Stimulated activated CD4-positive, alpha-beta T cell treated with anti-CD3 and anti-CD28 coated beads, Interleukin-12 subunit alpha, Interleukin-12 subunit beta, amount 100 ng/mL, for 48 hours (primary cell): ENCODE measurements at regions not wholly inside any gene's neighbourhood (a gene's known extent, or its start where the extent isn't known, plus 50 kb on each side); places are given as distances from the start of the nearest gene placed in this dataset.

Experiments
- DNase-seq, 3 donors: peaks; one replicate each; pipeline ENCODE4 v3.0.0-alpha.2; 2020; ENCODE audit warnings: low read depth in 2 of 3, low spot score in 1 of 3

GRCh38 chr2:117512307-117512706 lies 302.2 kb upstream of the DDX18 start:
- no peak for DNase-seq

DNA sequence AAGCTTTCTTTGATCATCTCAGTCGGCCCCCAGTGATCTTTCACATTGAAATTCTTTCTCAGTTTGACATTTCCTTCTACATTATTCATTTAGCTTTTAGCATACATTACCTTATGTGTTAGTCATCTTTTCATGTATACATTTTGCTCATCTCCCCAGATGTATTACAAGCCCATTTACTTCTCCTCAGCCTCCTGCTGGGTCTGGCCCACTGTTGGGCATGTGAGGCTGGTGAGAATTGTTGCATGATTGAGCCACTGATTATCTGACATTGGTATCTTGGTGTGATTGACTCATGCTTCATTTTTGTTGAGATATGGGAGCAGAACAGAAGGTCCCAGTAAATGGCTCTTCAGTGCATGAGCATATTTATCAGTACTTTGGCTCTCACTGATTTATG lies 300.1 kb upstream of the DDX18 start:
- no peak for DNase-seq

DNA sequence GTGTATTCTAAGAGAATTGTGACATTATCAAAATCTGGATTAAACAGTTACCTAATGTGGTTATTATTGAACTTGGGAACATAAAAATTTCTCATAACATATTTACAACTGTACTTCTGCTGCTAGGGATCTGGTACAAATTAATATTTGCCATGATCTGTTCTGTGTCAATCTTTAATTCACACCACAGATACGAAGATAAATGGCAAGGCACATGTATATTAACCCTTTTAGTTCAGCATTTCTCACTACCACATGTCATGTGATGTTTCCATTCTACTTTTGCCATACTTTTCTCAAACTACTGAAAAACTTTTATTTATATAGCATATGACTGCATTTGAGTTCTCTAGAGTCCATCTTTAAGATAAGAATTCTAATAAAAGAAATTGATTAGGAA lies 295.3 kb upstream of the DDX18 start:
- DNase-seq, result no peak

DNA sequence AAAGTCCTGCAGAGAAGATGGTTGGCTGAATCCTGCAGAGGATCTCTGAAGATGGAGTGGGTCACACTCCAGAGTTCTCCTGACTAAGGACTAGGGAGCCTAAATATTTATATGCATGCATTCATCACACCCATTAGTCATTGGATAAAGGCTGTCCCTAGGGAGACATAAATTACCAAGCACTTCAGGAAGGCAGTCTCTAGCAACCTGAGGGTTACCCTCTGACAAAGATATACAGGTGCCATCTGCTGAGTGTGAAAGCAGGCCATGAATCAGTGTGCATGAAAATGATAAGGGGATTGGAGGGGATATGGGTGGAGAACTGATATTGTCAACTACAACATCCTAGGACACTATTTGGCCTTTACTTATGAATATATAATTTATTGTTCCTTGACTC lies 294.8 kb upstream of the DDX18 start:
- no peak for DNase-seq

- no peak for DNase-seq
These were observed 291.2 kb upstream of the DDX18 start for GRCh38 chr2:117523267-117523666.

GRCh38 chr2:117523711-117524238 lies 290.7 kb upstream of the DDX18 start:
- DNase-seq, result no peak

- no peak for DNase-seq
These were observed 278.4 kb upstream of the DDX18 start for GRCh38 chr2:117536139-117536538.

DNA sequence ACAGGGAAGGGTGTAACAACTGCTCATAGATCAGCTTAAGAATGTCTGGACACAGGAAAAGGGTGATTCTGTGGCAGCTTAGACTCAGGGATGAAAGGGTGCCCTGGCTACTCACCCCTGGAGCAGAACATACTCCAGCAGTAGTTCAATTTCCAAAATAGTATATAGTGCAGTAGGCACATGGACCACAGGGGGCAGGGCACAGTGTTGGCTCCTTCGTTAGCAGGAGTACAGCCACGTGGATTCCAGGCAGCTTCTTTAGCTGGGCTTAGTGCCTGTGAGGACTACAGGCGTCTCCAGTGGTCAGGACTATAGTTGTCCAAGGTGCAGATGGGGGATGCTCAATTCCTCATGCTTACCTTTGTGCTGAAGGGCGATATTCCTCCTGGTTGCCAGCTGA lies 277.5 kb upstream of the DDX18 start:
- DNase-seq, result no peak

GRCh38 chr2:117551858-117552257 lies 262.6 kb upstream of the DDX18 start:
- no peak for DNase-seq

GRCh38 chr2:117553448-117553847 lies 261.0 kb upstream of the DDX18 start:
- DNase-seq, result no peak

GRCh38 chr2:117555965-117556364 lies 258.5 kb upstream of the DDX18 start:
- no peak for DNase-seq

DNA sequence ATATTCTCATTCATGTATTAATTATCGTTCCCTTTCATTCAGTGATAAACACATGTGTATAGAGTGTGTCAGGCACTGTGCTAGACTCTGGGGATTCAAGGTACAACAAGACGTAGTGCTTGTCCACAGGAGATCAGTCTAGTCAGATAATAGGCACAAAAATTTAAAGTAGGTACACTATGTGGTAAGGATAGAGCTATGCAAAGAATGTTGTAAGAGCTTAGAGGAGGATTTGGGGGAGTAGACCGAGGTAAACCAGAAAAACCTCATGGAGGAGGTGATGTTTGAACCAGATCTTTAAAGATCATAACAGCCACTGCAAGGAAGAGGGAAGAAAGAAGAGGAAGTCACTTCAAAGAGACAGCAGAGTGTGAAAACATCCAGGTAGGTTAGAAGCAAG lies 256.9 kb upstream of the DDX18 start:
- no peak for DNase-seq

- DNase-seq, result no peak
These were observed 251.8 kb upstream of the DDX18 start for GRCh38 chr2:117562654-117563053.

DNA sequence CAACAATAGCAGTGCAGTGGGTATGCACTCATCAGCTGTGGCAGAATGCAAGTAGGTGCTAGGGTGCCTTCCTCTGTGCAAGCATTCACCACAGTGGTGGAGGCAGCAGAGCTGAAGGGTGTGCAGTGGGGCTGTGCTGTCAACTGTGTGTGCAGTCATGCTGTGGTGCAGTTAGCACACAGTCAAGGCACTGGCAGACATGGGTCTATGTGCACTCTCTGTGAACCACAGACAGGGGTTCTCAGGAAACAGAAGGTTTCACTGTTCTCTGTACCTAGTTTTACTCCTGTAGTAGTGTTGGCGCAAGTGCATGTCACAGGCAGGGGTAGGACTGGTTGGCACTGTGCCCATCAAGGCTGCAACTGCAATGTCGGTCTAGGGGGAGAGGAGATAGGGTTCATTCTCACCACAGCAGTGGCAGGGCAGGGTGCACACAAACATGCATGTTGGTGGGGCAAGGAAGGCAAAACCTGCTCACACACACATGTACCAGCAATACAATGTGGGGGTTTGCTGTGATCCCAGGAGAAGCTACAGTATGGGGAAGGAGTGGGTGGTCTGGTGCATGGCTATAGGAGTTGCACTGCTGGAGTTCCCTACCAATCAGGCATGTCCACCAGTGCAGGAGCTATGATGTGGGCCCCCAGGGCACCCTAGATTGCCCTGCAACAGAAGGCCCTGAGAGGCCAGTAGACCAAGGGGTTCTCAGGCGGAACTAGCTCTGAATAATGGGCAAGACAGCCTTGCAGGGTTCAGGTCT lies 242.7 kb upstream of the DDX18 start:
- DNase-seq, result no peak

GRCh38 chr2:117587310-117587709 lies 227.2 kb upstream of the DDX18 start:
- DNase-seq, result no peak

DNA sequence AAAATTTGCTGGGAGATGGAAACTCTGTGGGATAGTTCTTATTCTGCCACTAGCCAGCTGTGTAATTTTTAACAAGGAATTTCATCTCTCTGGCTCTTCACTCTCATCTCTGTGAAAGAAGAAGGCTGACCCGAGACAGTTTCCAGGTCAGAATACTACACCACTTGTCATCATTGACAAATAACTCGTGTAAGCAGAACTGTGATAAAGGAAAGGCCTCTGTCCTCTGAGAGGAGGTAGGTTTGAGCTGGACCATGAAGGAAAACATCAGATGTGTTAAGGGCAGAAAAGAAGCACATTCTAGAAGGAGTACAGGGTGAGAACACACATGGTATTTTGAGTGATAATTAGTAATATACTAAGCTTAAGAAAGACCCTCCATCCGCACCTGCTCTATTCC lies 211.4 kb upstream of the DDX18 start:
- no peak for DNase-seq

GRCh38 chr2:117603567-117603966 lies 210.9 kb upstream of the DDX18 start:
- DNase-seq, result no peak

- no peak for DNase-seq
These were observed 207.3 kb upstream of the DDX18 start for GRCh38 chr2:117607202-117607601.

- no peak for DNase-seq
These were observed 201.4 kb upstream of the DDX18 start for GRCh38 chr2:117613101-117613500.

DNA sequence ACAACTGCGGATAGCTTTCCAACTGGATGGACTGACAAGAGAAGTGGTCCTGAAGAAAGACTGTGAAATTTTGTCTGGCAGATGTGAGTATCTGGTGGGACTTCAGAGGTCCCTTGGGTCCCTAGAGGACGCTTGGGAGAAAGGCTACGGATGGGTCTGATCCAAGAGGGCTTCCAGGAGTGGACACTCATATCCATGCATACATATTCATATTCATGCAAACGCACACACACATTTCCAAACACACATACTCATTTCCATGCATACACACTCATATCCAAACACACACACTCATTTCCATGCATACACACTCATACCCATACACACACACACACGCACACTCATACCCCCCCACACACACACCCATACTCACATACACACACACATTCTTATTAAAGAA lies 200.2 kb upstream of the DDX18 start:
- DNase-seq, result no peak

GRCh38 chr2:117614823-117615534 lies 199.5 kb upstream of the DDX18 start:
- DNase-seq, result no peak

DNA sequence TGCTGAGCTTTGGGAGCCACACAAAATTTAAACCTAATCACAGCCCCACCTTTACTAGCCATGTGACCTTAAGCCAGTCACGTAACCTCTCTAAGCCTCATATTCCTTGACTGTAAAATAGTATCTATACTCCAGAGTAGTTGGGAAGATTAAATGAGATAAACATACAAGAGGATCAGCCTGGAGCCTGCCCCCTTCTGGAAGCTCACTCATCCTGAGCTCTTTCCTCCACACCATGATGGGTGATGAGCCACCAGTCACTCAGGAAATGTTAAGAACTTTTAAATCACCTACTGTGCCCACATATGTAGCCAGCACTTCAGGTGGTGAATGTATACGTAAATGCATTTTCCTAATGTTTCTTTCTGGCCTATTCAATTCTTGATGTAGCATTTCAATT lies 195.9 kb upstream of the DDX18 start:
- DNase-seq, result no peak

DNA sequence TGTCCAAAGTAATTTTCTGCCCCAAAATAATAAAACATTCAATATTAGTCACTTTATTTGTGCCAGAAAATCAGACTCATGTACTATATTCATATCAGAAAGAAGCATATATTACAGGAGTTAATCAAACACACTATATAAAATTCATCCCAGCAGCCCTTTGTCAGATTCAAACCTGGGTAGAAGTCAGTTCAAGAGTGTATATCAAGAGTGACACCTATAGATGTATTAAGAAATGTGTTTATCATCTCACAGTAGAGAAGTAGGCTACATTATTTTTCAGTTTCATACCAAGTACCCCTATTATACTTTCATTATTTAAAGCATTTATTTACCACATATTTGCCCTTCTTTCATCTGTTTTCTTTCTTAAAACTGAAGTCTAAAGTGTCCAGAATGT lies 193.2 kb upstream of the DDX18 start:
- DNase-seq, result no peak
